Mammary epithelial cell (primary cell): ENCODE measurements at regions not wholly inside any gene's neighbourhood (a gene's known extent, or its start where the extent isn't known, plus 50 kb on each side); places are given as distances from the start of the nearest gene placed in this dataset.

Source experiments
- EZH2 ChIP-seq: IDR thresholded peaks from 2 replicates; pipeline ENCODE4 v1.6.1; 2012; ENCODE audit warnings: low read length, inconsistent platforms, borderline replicate concordance
- TF ChIP-seq, protein P1 (sequence below), 2 donors: IDR thresholded peaks in 1 of 2; conservative IDR thresholded peaks in 1 of 2; 2 replicates each; pipeline ENCODE4 v1.5.1; 2011 to 2012; ENCODE audit warnings: inconsistent platforms in 2 of 2, low read length in 2 of 2, mild to moderate bottlenecking in 2 of 2, control low read depth in 1 of 2, low read depth in 1 of 2; ENCODE audit not compliant: insufficient read depth in 1 of 2; ENCODE audit errors: extremely low read depth in 1 of 2

DNA sequence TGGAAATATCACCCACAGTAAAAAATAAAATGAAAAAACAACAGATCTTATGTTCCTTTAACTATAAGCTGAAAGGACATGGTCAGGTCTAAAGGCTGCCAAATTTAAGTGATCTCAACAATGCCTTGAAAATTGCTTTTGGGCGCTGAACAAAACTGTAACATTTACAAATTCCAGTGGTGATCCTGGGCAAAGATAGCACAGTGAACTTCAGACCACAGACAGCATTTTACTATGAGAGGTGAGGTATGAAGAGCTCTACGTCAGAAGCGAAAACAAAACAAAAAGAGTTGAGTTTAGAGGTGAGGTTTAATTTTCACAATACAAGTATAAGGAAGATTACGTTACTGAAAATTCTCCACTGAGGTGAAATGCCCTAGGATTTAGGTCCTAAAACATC lies 165.8 kb upstream of the STK32A start:
- TF ChIP-seq, protein P1, sequence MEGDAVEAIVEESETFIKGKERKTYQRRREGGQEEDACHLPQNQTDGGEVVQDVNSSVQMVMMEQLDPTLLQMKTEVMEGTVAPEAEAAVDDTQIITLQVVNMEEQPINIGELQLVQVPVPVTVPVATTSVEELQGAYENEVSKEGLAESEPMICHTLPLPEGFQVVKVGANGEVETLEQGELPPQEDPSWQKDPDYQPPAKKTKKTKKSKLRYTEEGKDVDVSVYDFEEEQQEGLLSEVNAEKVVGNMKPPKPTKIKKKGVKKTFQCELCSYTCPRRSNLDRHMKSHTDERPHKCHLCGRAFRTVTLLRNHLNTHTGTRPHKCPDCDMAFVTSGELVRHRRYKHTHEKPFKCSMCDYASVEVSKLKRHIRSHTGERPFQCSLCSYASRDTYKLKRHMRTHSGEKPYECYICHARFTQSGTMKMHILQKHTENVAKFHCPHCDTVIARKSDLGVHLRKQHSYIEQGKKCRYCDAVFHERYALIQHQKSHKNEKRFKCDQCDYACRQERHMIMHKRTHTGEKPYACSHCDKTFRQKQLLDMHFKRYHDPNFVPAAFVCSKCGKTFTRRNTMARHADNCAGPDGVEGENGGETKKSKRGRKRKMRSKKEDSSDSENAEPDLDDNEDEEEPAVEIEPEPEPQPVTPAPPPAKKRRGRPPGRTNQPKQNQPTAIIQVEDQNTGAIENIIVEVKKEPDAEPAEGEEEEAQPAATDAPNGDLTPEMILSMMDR (conservative IDR thresholded peaks at IDR 0.05 in 1 of 2, IDR thresholded peaks at IDR 0.05 in 1 of 2; ENCODE audit: extremely low read depth in 1 of 2, insufficient read depth in 1 of 2, low read depth in 1 of 2, low read length in 2 of 2), result no peak
- no peak for TF ChIP-seq EZH2
